Heart right ventricle (tissue), 16 donors: ENCODE measurements at regions not wholly inside any gene's neighbourhood (a gene's known extent, or its start where the extent isn't known, plus 50 kb on each side); places are given as distances from the start of the nearest gene placed in this dataset.

Experiments used
- ATAC-seq, 8 donors: fragments of 200-7000 bp; cut with Tn5 transposase; one replicate each; pipeline ENCODE4 v1.9.1; 2020; ENCODE audit warnings: mild to moderate bottlenecking in 8 of 8, moderate library complexity in 8 of 8, moderate number of reproducible peaks in 1 of 8
- DNase-seq, 2 donors: peaks; one replicate each; pipeline ENCODE4 v3.0.0-alpha.2; 2020
- H3K27ac ChIP-seq, 10 donors: fragments of 200-600 bp; sonication (generic) in 2 of 10; one replicate each; pipeline versions ENCODE4 v1.5.0 to v1.8.0; 2020 to 2022; ENCODE audit warnings: mild to moderate bottlenecking in 3 of 10
- H3K27me3 ChIP-seq, 7 donors: fragments of 200-600 bp; one replicate each; pipeline ENCODE4 v1.8.0; 2021 to 2022; ENCODE audit warnings: mild to moderate bottlenecking in 2 of 7
- H3K36me3 ChIP-seq, 9 donors: fragments of 200-600 bp; sonication (generic) in 1 of 9; one replicate each; pipeline versions ENCODE4 v1.5.0 to v1.8.0; 2020 to 2022; ENCODE audit warnings: mild to moderate bottlenecking in 2 of 9
- H3K4me1 ChIP-seq, 9 donors: fragments of 200-600 bp; sonication (generic) in 1 of 9; one replicate each; pipeline versions ENCODE4 v1.5.0 to v1.8.0; 2020 to 2022; ENCODE audit warnings: mild to moderate bottlenecking in 4 of 9
- H3K4me3 ChIP-seq, 10 donors: fragments of 200-600 bp; sonication (generic) in 2 of 10; one replicate each; pipeline versions ENCODE4 v1.5.0 to v1.8.0; 2020 to 2022; ENCODE audit warnings: mild to moderate bottlenecking in 7 of 10, moderate library complexity in 2 of 10
- H3K9me3 ChIP-seq, 11 donors: fragments of 200-600 bp in 10 of 11; sonication (generic) in 2 of 11; one replicate each; pipeline versions ENCODE4 v1.5.0 to v1.8.0; 2013 to 2022; ENCODE audit warnings: mild to moderate bottlenecking in 2 of 11, control low read depth in 1 of 11, moderate library complexity in 1 of 11
- WGBS, 2 donors: extraction: QIAGEN DNeasy Blood & Tissue Kit; methylation state at CpG; one replicate each; pipeline ENCODE4 v1.1.7; 2013; ENCODE audit warnings: inconsistent platforms in 1 of 2; 5-methylcytosine and 5-hydroxymethylcytosine counted together
- intact Hi-C, 10 donors: fragments of 100-400 bp; cut with DNase I; formaldehyde crosslinking; loops; one replicate each; pipeline versions ENCODE4 v1.11.1 to v1.14.2; 2022
- TF ChIP-seq, protein P1 (sequence below), 9 donors: fragments of 200-600 bp; sonication (generic) in 2 of 9; IDR thresholded peaks; one replicate each; pipeline versions ENCODE4 v1.5.0 to v1.8.0; 2021 to 2022; ENCODE audit warnings: antibody characterized with exemption in 9 of 9, mild to moderate bottlenecking in 5 of 9, moderate library complexity in 1 of 9
- donor health status: Arrhythmogenic right ventricular cardiomyopathy.
- donor health status: ischemic (EF 13 %, LVEDD 7.1; RV severe dilation, severe dysfunction).
- donor health status: healthy with polysubstance abuse.
- donor health status: DM: no; HTN: yes; CAD: no.
- donor health status: DM: no; HTN: no; CAD: no.
- donor health status: ischemic (EF 25% LVEDD 6.9; RV normal size, moderate dysfunction).
- donor health status: ischemic (EF 25% LVEDD 5.7; RV mildly dilated, moderate dysfunction).
- donor health status: healthy.
- donor health status: DM: yes; HTN: yes; CAD: no.
- donor health status: Ischemic cardiomyopathy.
- donor health status: ischemic (EF 35%, LVEDD 5.7; RV mildly dilated, moderate dysfunction).
- donor health status: nonischemic (EF 11% LVEDD 7.7; RV severe dilation, severe dysfunction).
- donor health status: DM: yes; HTN: yes; CAD: no.
- donor health status: PGD.
- donor health status: ischemic (EF 29% LVEDD 5.4; RV normal size, mild dysfunction).
- donor health status: nonischemic (EF 23%, LVEDD 6.1; RV moderate dilation, normal function).

DNA sequence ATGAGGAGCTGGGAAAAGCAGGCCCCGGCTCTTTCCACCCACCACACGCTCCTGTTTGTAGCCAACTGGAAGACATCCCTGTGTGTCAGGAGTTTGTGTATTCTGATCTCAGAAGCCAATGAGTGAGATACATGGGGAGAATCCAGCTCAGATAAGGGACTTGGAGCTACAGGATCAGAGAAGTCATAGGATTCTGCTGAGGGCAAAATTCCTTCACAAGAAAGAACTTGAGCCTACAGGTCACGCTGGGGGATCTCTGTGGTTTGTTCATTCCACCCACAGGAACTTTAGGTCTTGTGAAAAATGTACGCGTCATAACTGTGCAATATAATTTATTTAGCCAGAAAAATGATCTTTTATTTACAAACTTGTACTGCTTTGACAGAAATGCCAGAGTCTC lies 80.1 kb upstream of the SMIM21 start:
- H3K4me3 ChIP-seq, result no peak overlapping the region
- H3K4me1 ChIP-seq, result no peaks in the 10 kb centered on the region
- peaks cover 0 to 22% (median 6%) of the 10 kb centered on the region in 11 donors for H3K9me3 ChIP-seq
- ATAC-seq (no peak), DNase-seq (no peak)
- 87 to 88% methylated on average over 5 of the region's 5 CpGs for WGBS, 2 donors
- TF ChIP-seq, protein P1, sequence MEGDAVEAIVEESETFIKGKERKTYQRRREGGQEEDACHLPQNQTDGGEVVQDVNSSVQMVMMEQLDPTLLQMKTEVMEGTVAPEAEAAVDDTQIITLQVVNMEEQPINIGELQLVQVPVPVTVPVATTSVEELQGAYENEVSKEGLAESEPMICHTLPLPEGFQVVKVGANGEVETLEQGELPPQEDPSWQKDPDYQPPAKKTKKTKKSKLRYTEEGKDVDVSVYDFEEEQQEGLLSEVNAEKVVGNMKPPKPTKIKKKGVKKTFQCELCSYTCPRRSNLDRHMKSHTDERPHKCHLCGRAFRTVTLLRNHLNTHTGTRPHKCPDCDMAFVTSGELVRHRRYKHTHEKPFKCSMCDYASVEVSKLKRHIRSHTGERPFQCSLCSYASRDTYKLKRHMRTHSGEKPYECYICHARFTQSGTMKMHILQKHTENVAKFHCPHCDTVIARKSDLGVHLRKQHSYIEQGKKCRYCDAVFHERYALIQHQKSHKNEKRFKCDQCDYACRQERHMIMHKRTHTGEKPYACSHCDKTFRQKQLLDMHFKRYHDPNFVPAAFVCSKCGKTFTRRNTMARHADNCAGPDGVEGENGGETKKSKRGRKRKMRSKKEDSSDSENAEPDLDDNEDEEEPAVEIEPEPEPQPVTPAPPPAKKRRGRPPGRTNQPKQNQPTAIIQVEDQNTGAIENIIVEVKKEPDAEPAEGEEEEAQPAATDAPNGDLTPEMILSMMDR (IDR thresholded peaks at IDR 0.05), result no peak
- H3K27ac ChIP-seq, result no peak overlapping the region
- peaks cover 0 to 12% (median 0%) of the 10 kb centered on the region in 7 donors for H3K27me3 ChIP-seq
- intact Hi-C loops, result no loop called here
- no peaks in the 10 kb centered on the region for H3K36me3 ChIP-seq

DNA sequence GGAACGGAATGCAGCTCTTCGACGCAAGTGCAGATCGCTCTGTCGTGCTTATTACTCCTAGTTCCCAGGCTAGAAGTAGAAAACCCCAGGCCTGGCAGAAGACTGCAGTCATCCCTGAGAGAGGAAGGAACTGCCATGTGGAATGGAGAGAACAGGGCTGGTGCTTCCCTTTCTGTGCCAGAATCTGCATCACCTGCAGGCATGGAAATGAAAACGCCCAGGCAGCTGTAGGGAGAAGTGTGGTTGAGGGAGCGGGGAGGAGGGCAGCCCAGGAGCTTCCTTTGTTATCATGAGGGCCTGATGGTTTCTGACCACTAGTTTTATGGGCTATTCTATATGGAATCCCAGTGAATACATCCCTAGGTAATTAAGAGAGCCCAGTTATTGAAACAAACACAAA lies 79.4 kb upstream of the SMIM21 start:
- DNase-seq (no peak), ATAC-seq (no peak)
- 84 to 96% methylated on average over 7 of the region's 7 CpGs for WGBS, 2 donors
- no peak overlapping the region for H3K4me3 ChIP-seq
- peaks cover 0 to 15% (median 0%) of the 10 kb centered on the region in 11 donors for H3K9me3 ChIP-seq
- intact Hi-C loops, result no loop called here
- TF ChIP-seq, protein P1 (IDR thresholded peaks at IDR 0.05), result no peak
- H3K36me3 ChIP-seq, result no peaks in the 10 kb centered on the region
- H3K27ac ChIP-seq, result no peak overlapping the region
- no peaks in the 10 kb centered on the region for H3K4me1 ChIP-seq
- H3K27me3 ChIP-seq, result peaks cover 0 to 12% (median 0%) of the 10 kb centered on the region in 7 donors

DNA sequence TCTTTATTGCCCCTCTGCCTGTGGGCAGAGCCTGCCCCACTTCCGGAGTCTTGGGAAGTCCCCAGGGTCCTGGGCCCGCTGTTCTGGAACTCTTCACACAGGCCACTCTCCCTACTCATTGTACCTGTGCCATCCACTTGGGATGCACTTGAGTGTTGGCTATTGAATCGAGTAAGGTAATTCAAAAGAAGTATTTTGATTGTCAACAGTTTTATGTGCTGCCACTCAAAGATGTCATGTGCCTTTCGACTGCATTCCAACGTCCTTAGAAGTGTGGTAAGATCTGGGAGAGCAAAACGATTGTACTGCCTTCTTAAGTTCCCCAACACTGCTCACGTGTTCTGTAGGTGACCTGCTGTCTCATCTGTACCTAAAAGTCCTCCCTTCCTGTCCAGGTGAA lies 77.0 kb upstream of the SMIM21 start:
- intact Hi-C loops, result no loop called here
- TF ChIP-seq, protein P1 (IDR thresholded peaks at IDR 0.05), result no peak
- Histone ChIP-seq H3K36me3 (no peaks in the 10 kb centered on the region), H3K4me1 (no peaks in the 10 kb centered on the region), H3K27ac (no peak overlapping the region), H3K9me3 (no peaks in the 10 kb centered on the region), H3K27me3 (peaks cover 0 to 12% (median 0%) of the 10 kb centered on the region in 7 donors), H3K4me3 (no peak overlapping the region)
- ATAC-seq (peak in 1 of 8 donors; percentile 18), DNase-seq (no peak)
- WGBS, 2 donors, result 36 to 55% methylated on average over 7 of the region's 7 CpGs

DNA sequence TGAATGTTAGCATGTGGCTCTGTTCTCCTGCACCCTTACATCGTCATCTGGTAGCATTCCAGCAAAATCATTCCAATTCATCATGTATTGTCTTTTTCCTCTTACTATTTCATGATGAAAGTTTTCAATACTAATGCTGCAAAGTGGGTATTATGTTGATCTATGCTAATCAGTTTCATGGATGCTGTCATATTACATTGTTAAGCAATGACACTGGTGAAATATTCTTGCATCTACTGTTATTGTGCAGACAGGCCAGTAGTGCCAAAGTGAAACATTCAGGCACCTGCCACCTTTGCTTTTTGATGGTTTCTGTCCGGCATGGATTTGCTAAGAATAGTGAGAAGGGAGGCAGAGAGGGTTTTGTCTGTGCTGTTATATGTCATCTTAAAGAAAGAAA lies 76.1 kb upstream of the SMIM21 start:
- H3K36me3 ChIP-seq, result no peaks in the 10 kb centered on the region
- DNase-seq, result no peak
- H3K4me1 ChIP-seq, result no peaks in the 10 kb centered on the region
- no peaks in the 10 kb centered on the region for H3K9me3 ChIP-seq
- TF ChIP-seq, protein P1 (IDR thresholded peaks at IDR 0.05), result no peak
- no peak overlapping the region for H3K4me3 ChIP-seq
- WGBS, 2 donors, result 77 to 86% methylated on average over 2 of the region's 2 CpGs
- no peak for ATAC-seq
- H3K27me3 ChIP-seq, result peaks cover 0 to 12% (median 0%) of the 10 kb centered on the region in 7 donors
- intact Hi-C loops, result no loop called here
- no peak overlapping the region for H3K27ac ChIP-seq
